DND-41 (cell line): ENCODE measurements at regions not wholly inside any gene's neighbourhood (a gene's known extent, or its start where the extent isn't known, plus 50 kb on each side); places are given as distances from the start of the nearest gene placed in this dataset.

ENCODE experiments used
- CTCF ChIP-seq: IDR thresholded peaks from 2 replicates; pipeline ENCODE4 v1.5.1; 2012; ENCODE audit warnings: borderline replicate concordance, low read length, moderate library complexity, mild to moderate bottlenecking; ENCODE audit not compliant: poor library complexity, severe bottlenecking; ENCODE audit errors: extremely low read depth
- EZH2 ChIP-seq: IDR thresholded peaks from 3 replicates; pipeline ENCODE4 v1.6.1; 2012; ENCODE audit warnings: borderline replicate concordance, low read depth, mild to moderate bottlenecking, moderate library complexity, low read length, inconsistent platforms; ENCODE audit not compliant: severe bottlenecking

- TF ChIP-seq CTCF (no peak), EZH2 (no peak)
Measured at GRCh38 chr16:17963185-17963836, 373.2 kb downstream of the NPIPA8 start.
